Gastroesophageal sphincter (tissue), 3 donors: ENCODE measurements at regions not wholly inside any gene's neighbourhood (a gene's known extent, or its start where the extent isn't known, plus 50 kb on each side); places are given as distances from the start of the nearest gene placed in this dataset.

Source experiments
- POLR2A ChIP-seq, 2 donors: fragments of 450-650 bp; IDR thresholded peaks; one replicate each; pipeline ENCODE4 v1.6.1; 2017; ENCODE audit warnings: antibody characterized with exemption in 2 of 2, mild to moderate bottlenecking in 2 of 2, moderate library complexity in 1 of 2
- POLR2AphosphoS5 ChIP-seq: sonication (generic); formaldehyde crosslinking; IDR thresholded peaks from one replicate; pipeline ENCODE4 v1.6.1; 2017; ENCODE audit warnings: antibody characterized with exemption
- TF ChIP-seq, protein P1 (sequence below), 4 experiments: fragments of 200-600 bp in 2 of 4; fragments of 450-650 bp in 2 of 4; sonication (generic) in 1 of 4; IDR thresholded peaks; one replicate each; pipeline ENCODE4 v1.5.1; 2017 to 2019; ENCODE audit warnings: antibody characterized with exemption in 4 of 4, mild to moderate bottlenecking in 2 of 4, moderate library complexity in 2 of 4

- no peak for TF ChIP-seq POLR2A (IDR thresholded peaks at IDR 0.05)
- TF ChIP-seq, protein P1, sequence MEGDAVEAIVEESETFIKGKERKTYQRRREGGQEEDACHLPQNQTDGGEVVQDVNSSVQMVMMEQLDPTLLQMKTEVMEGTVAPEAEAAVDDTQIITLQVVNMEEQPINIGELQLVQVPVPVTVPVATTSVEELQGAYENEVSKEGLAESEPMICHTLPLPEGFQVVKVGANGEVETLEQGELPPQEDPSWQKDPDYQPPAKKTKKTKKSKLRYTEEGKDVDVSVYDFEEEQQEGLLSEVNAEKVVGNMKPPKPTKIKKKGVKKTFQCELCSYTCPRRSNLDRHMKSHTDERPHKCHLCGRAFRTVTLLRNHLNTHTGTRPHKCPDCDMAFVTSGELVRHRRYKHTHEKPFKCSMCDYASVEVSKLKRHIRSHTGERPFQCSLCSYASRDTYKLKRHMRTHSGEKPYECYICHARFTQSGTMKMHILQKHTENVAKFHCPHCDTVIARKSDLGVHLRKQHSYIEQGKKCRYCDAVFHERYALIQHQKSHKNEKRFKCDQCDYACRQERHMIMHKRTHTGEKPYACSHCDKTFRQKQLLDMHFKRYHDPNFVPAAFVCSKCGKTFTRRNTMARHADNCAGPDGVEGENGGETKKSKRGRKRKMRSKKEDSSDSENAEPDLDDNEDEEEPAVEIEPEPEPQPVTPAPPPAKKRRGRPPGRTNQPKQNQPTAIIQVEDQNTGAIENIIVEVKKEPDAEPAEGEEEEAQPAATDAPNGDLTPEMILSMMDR (IDR thresholded peaks at IDR 0.05) = no peak
- TF ChIP-seq POLR2AphosphoS5 = no peak
Observed at GRCh38 chr17:37825851-37826250, 81.0 kb upstream of the HNF1B start.
